Lower leg skin (tissue), 3 donors: ENCODE measurements at regions not wholly inside any gene's neighbourhood (a gene's known extent, or its start where the extent isn't known, plus 50 kb on each side); places are given as distances from the start of the nearest gene placed in this dataset.

Experiments
- POLR2A ChIP-seq, 2 donors: fragments of 450-650 bp; IDR thresholded peaks; one replicate each; pipeline ENCODE4 v1.6.1; 2016 to 2017; ENCODE audit warnings: antibody characterized with exemption in 2 of 2, mild to moderate bottlenecking in 1 of 2, moderate library complexity in 1 of 2
- TF ChIP-seq, protein P1 (sequence below), 3 donors: fragments of 450-650 bp; IDR thresholded peaks; one replicate each; pipeline ENCODE4 v1.5.1; 2016; ENCODE audit warnings: antibody characterized with exemption in 3 of 3, mild to moderate bottlenecking in 3 of 3, moderate library complexity in 2 of 3

DNA sequence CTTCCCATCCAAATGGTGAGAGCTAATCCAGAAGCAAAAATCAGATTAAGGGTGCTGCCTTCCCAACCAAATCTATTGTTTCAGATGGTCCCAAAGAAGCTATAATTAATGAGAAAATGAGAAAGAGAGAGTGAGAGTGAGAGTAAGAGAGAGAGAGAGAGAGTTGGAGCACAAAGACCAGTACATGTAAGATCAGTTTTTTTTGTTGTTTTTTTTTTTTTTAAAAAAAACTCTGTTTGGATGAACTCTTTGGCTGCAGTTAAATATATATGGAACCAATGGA is 305.6 kb downstream of the PTEN start:
- TF ChIP-seq, protein P1, sequence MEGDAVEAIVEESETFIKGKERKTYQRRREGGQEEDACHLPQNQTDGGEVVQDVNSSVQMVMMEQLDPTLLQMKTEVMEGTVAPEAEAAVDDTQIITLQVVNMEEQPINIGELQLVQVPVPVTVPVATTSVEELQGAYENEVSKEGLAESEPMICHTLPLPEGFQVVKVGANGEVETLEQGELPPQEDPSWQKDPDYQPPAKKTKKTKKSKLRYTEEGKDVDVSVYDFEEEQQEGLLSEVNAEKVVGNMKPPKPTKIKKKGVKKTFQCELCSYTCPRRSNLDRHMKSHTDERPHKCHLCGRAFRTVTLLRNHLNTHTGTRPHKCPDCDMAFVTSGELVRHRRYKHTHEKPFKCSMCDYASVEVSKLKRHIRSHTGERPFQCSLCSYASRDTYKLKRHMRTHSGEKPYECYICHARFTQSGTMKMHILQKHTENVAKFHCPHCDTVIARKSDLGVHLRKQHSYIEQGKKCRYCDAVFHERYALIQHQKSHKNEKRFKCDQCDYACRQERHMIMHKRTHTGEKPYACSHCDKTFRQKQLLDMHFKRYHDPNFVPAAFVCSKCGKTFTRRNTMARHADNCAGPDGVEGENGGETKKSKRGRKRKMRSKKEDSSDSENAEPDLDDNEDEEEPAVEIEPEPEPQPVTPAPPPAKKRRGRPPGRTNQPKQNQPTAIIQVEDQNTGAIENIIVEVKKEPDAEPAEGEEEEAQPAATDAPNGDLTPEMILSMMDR (IDR thresholded peaks at IDR 0.05), result no peak
- no peak for TF ChIP-seq POLR2A (IDR thresholded peaks at IDR 0.05)
